GM12875 (cell line): ENCODE measurements at regions not wholly inside any gene's neighbourhood (a gene's known extent, or its start where the extent isn't known, plus 50 kb on each side); places are given as distances from the start of the nearest gene placed in this dataset.
"Not testable (repeated sequence)": the region's sequence is repeated elsewhere in the genome, so short reads cannot be mapped to it uniquely, and the experiment has no call there.

Source experiments
- H3K4me3 ChIP-seq: one replicate; pipeline ENCODE4 v1.5.1; 2011; ENCODE audit warnings: low read depth, low read length, control low read depth
- TF ChIP-seq, protein P1 (sequence below): IDR thresholded peaks from 2 replicates; pipeline ENCODE4 v1.5.1; 2011; ENCODE audit warnings: low read depth, mild to moderate bottlenecking, control low read depth, inconsistent platforms, low read length, moderate library complexity, borderline replicate concordance; ENCODE audit not compliant: insufficient read depth

DNA sequence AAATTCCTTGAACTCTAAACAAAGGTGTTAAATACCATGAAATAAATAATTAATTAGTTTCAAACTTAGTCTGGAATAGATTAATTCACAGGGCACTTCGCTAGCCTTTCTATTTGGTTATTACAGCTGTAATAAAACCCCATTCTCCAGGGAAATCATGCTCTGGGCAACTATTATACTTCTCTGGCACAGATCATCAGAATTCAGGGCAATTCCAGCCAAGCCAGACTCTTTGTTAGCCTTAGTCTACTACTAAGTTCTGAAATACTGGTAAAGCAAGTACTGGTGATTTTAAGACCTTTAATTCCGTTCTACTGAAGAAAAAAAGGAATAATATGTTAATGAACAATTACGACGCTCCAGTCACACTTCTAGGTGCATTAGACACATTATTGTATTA, 123.4 kb upstream of the PDE1A start:
- TF ChIP-seq, protein P1, sequence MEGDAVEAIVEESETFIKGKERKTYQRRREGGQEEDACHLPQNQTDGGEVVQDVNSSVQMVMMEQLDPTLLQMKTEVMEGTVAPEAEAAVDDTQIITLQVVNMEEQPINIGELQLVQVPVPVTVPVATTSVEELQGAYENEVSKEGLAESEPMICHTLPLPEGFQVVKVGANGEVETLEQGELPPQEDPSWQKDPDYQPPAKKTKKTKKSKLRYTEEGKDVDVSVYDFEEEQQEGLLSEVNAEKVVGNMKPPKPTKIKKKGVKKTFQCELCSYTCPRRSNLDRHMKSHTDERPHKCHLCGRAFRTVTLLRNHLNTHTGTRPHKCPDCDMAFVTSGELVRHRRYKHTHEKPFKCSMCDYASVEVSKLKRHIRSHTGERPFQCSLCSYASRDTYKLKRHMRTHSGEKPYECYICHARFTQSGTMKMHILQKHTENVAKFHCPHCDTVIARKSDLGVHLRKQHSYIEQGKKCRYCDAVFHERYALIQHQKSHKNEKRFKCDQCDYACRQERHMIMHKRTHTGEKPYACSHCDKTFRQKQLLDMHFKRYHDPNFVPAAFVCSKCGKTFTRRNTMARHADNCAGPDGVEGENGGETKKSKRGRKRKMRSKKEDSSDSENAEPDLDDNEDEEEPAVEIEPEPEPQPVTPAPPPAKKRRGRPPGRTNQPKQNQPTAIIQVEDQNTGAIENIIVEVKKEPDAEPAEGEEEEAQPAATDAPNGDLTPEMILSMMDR, result no peak
- no peak overlapping the region for H3K4me3 ChIP-seq

DNA sequence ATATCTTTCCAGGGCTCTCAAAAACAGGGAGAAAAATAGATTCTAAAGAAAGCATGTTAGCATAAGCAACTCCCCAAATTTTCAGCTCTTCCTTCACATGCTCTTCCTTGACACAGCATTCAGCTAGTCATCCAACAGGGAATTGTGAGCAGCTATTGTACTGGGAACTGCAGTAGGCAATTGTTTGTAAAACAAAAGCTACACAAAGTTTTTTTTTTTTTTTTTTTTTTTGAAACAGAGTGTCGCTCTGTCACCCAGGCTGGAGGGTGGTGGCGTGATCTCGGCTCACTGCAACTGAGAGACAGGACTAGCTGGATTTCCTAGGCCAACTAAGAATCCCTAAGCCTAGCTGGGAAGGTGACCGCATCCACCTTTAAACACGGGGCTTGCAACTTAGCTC, 125.4 kb upstream of the PDE1A start:
- not testable (repeated sequence) for H3K4me3 ChIP-seq

DNA sequence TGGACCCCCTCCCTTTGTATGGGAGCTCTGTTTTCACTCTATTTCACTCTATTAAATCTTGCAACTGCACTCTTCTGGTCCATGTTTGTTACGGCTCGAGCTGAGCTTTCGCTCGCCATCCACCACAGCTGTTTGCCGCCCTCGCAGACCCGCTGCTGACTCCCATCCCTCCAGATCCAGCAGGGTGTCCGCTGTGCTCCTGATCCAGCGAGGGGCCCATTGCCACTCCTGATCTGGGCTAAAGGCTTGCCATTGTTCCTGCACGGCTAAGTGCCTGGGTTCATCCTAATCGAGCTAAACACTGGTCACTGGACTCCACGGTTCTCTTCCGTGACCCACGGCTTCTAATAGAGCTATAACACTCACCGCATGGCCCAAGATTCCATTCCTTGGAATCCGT, 125.9 kb upstream of the PDE1A start:
- H3K4me3 ChIP-seq, result not testable (repeated sequence)

DNA sequence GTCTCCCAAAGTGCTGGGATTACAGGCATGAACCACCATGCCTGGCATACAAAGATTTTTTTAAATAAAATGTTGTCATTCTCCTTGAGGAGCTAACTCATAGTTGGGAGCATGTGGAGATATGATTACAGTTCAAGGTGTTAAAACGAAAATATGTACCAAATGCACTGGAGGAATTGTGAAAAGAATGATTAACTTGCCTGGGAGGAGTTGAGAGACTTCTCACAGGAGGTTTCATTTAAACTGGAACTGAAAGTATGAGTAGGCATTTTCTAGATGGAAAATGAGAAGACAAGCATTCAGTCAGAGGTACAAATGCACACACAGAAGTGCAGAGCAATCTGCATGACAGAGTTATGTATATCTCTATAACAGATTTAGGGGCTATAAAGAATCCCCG, 126.6 kb upstream of the PDE1A start:
- TF ChIP-seq, protein P1, result no peak
- H3K4me3 ChIP-seq, result no peak overlapping the region

DNA sequence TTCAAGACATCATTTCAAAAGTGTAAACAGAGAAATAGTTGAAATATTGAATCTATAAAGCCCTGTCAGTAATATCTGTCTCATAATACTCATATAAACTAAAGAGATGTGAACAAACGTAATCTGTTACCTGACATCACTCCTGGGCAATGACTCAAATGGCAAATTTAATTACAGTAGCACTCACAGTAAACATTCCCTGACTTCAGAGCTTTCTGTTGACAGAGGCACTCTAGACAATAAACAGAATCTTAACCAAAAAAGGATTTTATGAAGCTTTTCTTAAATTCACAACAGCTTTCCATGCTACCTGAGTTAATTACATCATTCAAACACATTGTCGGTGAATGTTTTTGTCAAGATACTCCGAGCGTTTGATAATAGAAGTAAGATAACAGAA, 128.1 kb upstream of the PDE1A start:
- TF ChIP-seq, protein P1, result no peak
- no peak overlapping the region for H3K4me3 ChIP-seq

DNA sequence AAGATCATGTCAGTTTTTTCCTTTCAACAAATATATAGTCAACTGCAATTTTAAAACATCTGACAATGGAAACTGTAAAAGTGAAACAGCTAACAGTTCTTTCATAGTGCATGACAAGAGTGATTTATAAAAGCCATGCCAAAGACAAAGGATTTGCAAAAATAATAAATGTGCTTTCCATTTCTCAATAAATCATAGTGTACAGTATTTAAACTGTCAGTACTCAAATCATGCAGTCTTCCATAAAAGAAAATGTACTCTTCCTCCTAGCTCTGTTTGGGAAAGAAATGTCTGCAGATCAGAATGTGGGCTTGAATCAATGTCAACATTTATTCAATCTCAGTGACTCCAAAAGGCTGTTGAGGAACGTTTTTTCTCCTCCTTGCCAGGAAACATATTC, 131.7 kb upstream of the PDE1A start:
- H3K4me3 ChIP-seq, result no peak overlapping the region
- TF ChIP-seq, protein P1, result no peak

DNA sequence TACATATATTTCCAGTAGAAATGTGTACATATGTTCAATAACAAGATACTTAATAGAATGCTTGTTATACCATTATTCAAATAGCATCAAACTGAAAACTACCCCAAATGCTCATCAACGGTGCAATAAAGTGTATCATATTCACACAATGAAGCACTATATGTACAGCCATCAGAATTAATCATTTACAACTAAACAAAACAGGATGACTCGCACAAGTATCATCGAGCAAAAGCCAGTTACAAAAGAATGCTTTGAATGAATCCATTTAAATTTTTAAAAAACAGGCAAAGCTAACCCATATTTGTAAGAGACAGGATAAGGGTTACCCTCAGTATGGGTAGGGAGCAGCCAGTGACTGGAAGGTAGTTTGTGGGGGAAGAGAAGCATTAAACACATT, 132.8 kb upstream of the PDE1A start:
- no peak overlapping the region for H3K4me3 ChIP-seq
- TF ChIP-seq, protein P1, result no peak

DNA sequence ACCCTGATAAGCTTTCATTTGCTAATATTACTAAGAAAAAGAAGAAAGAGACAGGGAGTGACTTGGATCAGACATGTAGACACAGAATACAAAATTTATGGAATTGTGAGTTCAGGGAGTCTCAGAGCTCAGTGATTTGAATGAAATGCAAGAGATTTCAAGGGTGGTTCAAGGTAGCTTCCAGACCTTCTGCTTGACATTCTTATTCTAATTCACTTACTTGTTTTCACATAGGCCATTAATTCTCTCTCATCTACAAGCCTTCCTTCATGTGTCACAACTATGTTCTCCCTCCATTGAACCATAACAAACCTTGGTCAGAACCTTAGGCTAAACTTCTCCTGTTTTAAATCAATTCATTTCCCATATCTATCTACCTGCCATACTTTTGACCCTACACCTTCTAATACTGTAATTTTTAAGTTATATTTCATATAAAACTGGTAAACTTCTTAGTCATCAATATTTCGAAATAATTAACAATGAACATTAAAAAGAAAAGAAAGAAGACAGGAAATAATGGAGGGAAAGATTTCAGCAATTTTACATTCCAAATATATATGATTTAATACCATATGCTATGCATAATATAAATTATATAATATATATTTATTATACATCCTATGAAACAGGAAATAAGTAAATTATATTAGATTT, 139.2 kb upstream of the PDE1A start:
- no peak overlapping the region for H3K4me3 ChIP-seq

More for the DNA sequence above, 139.2 kb upstream of the PDE1A start:
- TF ChIP-seq, protein P1, result no peak
